ENCODE measurements at regions not wholly inside any gene's neighbourhood (a gene's known extent, or its start where the extent isn't known, plus 50 kb on each side); places are given as distances from the start of the nearest gene placed in this dataset.
A peak's percentile ranks its signal among the peaks of the same experiment; 100 is the strongest.
"Not testable (repeated sequence)": the region's sequence is repeated elsewhere in the genome, so short reads cannot be mapped to it uniquely, and the experiment has no call there.

DNA sequence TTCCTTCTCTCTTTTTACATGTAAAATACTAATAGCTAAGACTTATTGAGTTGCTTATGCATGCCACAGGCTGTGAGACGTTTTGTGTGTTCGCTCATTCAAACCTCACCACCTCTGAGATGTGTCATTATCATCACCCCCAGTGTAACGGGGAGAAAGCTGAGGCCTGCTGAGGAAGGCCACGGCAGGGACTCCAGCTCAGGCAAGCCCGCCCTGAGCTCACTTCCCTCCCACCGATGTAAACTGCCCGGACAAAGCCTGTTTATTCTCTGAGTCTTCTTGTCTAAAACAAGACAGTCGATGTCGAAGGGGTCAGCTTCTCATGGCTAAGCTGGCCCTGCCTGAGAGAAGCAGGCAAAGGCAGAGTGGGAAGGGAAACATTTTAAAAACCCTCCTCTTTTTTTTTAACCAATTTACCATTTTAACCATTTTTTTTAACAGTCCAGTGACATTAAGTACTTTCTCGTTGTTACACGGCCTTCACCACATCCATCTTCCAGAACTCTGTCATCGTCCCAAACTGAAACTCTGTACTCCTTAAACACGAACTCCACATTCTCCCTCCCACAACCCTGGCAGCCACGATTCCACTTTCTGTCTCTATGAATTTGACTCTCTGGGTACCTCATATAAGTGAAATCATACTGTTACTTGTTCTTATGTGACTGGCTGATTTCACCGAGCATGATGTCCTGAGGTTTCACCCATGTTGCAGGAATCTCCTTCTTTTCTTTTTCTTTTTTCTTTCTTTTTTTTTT, 204.8 kb upstream of the GALNT2 start:
- no peak for DNase-seq

DNA sequence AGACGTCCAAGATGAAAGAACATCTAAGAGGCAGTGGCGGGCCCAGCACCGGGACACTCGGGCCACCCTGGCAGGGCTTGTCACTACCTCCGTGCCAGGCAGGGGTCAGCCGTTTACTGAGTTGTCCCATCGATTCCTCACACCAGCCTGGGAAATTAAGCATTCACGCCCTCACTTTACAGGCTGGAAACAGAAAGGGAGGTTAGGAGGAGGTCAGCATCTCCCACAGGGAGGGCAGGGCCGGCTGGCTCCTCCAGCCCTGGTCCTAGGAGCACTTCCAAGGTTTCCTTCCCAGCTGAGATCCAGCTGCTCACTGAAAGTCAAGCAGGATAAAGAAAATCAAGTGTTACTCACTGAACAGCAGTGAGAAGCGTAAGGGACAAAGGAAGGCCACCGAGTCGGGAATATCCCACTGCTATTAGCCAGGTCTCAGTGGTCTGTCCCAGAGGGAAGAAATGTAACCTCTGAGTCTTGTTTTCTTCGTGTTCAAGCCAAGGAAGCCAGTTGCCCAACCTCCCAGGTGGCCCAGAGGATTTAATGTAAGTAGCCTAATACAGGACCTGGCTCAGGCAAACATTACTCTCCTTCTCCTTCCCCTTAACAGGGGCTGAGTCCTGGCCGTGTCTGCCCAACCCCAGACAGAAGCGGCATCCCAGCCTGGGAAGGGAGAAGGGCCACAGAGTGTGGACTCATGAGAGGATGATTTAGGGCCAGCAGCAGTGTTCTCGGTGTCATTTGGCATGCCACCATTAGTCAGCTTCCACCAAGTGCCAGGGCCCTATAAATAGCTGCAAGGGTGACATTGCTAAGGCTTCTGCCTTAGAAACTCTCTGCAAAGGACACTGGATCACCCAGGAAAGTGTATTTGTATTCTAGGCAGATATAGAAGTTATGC, 203.1 kb upstream of the GALNT2 start:
- DNase-seq: no peak

DNA sequence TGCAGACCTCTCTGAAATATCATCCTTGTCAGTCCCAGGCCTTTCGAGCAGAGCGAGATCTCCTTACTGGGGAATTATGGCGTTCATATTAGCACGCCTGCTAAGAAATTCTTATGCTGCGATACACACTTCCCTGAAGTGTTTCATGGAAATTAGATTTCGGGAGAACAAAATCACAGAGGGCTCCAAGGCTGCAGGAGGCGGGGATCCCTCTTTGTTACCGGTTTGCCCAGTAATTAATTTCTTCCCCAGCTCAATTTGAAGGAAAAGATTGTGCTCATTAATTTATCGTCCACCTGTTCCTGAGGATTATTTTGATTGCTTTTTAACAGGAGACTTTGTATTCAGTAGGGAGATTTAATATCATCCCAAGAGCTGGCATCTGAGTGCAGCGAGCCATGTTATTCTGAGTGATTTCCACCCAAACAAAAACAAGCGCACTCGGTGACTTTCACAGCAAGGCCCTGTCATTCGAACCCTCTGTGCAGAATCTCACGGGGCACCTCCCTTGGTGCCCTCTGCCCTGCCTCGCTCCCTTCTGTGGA, 202.3 kb upstream of the GALNT2 start:
- DNase-seq: no peak

DNA sequence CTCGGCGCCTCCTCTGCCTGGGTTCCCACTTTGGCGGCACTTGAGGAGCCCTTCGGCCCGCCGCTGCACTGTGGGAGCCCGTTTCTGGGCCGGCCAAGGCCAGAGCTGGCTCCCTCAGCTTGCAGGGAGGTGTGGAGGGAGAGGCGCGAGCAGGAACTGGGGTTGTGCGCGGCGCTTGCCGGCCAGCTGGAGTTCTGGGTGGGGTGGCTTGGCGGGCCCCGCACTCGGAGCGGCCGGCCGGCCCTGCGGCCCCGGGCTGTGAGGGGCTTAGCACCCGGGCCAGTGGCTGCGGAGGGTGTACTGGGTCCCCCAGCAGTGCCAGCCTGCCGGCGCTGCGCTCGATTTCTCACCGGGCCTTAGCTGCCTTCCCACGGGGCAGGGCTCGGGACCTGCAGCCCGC, 201.7 kb upstream of the GALNT2 start:
- not testable (repeated sequence) for DNase-seq

DNA sequence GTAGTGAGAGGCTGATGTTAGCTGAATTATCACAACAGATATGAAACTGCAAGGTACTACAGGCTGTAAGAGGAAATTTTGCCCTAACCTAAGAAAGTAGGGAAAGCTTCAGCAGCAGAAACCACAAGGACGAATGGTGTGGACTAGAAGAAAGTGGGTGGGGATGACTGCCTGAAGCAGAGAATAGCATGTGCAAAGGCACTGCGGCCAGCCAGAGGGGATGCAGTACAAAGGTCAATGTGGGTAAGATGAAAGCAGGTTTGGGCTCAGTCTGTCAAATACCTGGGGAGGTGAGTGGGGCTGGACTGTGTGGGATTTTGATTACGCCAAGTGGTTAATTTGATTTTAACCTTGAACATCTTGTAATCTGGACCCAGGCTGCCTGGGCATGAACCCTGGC, 199.3 kb upstream of the GALNT2 start:
- DNase-seq: no peak

DNA sequence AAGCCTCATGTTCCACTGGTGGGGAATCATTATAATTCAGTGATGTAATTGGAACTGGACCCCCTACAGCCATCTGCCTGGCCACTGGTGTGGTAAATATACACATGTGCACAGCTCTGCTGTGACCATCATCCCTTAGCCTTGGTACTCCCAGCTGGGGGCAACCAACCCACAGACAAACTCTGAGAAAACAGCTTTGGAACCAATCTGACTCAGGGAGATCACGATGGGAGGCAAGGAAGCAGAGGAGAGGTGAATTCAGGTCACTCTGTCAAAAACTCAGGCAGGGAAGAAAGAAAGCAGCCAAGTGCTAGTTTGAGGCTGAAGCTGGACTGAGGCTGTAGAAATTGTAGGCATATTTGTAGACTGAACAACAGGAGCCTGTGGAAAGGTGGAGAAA, 197.8 kb upstream of the GALNT2 start:
- DNase-seq: no peak

DNA sequence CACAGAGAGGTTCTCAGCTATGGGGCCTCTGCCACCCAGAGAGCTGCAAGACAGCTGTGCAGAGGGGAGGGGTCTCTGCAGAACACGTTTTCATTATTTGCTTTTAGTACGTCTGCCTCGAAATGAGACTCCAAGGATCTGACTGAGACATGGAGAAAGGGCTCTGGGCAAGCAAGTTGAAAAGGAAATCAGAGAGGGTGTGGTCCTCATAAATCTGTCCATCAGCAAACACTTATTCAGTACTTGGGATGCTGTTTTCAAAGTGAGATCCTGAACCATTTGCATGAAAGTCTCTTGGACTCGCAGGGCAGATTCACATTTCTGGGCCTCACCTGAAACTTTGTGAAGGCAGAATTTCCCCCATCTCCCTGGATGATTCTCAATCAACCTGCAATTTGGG, 197.4 kb upstream of the GALNT2 start:
- no peak for DNase-seq

DNA sequence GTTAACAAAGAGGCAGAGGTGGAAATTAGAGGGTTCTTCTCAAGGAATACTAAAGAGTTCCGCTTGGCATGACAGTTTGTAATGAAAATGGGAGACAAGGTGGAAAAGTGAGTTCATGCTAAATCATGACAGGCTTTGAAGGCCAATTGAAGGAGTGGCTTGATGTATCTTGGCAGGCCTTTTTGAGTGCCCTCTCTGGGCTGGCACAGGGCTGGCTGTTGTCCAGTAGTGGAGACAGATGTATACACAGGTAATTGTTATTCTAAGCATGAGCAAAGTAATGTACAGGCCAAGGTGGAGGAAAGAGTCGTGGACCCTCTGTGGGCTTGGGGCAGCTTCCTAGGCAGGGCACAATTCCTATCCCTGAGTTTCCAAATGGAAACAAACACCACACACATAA, 196.7 kb upstream of the GALNT2 start:
- DNase-seq: no peak

DNA sequence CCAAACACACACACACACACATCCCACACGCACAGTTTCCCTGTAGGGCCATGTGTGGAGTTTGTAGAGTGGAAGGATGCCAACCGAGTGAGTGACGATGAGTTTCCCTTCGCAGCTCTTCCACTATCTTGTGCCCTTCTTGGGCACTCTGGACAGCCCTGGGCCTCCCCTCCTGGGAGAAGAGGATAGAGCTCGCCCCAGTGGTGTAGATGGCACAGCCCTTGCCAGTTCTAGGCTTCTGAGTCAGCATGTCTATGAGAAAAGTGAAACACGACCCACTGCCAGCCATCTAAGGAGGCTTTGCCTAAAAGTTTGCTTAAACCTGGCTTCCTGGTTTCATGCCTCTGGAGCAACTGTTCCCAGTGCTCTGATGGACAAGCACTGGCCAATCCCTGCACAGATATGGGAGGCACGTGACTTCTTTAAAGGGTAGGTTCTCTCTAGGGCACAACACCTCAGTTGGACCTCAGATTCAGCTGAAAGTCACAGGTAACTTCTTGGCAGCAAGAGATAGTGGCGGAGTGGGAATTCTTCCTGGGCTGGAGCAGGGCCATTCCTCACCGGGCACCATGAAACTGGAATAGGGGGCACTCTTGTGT, 195.9 kb upstream of the GALNT2 start:
- DNase-seq: no peak

DNA sequence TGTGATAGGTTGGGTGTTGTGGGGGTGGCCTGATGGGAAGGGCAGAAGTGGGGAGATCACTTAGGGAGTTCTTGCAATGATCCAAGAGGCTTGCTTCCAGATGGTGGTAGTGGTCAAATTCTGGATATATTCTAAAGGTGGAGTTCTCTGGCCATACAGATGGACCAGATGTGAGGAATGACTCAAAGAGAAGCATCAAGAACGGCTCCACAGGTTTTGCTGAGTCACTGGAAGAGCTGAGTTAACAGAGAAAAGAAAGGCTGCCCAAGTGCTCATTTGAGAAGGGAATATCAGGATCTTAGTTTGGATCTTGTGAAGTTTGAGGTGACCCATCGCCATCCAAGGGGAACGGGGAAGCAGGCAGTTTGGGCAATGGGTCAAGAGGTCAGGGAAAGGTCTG, 192.9 kb upstream of the GALNT2 start:
- DNase-seq: no peak

DNA sequence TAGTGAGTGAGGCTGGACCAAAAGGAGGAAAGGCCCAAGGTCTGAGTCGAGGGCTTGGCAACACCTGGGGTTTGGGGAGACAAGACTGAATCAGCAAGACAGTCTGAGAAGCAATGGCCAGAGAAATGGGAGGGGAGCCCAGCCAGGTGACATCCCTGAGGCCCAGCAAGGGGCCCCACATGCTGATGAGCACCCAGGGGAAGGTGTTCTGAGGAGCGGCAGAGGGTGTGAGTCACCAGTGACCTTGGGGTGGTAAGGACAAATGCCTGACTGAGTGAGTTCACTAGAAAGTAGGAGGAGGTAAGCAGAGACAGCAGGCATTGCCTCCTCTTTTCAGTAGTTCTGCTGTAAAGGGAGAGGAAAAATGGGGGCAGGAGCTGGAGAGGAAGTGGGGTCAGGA, 192.4 kb upstream of the GALNT2 start:
- DNase-seq: peak; percentile 22

DNA sequence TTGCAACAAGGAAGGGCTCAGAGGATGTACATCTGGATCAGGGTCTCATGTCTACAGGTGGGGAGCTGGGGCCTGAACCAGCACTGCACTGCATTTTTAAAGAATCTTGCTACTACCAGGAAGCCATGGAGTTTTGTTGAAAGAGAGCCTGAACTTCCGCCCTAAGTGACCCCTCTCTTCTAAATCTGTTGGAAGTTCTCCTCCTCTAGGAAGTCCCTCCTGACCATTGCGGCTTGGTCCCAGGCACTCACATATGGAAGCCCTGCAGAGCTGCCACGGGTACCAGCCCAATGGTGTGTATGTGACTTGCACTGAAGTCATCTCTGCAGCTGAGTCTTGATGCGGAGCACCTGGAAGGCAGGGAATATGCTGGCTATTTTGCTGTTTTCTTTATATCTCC, 192.0 kb upstream of the GALNT2 start:
- no peak for DNase-seq

DNA sequence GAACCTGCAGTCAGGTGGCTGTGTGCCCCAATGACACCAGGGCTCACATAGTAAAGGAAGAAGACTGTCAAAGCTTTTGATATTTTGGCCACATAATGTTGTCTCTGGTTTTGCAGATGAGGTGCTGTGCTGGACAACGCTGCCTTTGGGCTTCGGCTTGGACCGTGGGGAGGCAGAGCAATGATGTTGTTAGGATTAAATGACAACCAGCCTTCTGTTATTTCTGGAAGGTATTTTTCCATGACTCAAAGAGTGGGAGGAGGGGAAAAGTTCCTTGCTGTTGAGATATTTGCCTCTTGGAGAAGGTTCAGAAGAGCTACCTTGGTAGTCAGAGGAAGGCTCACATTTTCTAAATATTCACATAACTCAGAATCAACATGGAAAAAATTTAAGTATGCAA, 187.3 kb upstream of the GALNT2 start:
- DNase-seq: no peak

DNA sequence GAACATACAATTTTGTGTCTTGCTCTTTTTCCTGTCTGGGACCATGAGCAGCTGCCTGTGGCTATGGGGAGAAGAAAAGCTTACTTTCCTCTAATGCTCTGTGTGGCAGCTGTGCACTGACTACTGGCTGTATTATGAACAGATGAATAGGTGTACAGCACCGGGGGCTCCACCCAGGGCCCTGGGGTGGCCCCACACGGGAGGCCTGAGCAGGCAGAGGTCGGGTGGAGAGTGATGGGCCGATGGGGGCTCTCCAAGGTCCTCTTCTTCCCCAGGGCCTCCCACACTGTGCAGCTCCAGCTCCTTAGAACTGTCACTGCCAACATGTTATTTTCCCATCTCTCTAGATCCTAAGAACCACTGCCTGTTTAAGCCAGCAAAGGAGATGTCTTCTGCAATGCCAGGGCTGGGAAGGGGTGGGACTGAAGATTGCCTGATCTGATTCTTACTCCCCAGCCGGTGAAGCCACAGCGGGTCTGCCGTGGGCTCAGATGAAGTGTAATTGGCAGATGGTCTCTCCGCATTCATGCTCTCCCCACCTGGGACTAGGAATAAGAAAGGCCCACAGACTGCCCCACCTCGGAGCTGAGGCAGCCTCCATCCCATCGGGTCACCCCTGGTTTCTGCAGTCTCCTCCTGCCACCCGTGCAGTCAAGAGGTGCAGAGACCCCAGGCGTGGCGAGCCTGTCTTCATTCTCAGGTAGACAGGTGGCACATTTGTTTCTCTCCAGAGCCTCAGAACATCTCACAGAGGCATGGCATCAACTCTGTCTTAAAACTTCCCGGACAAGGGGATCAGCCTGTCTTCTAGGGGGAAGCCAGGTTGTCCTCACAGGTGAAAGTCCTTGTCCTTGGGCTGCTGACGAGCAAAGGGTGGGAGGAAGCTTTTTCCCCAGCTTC, 186.5 kb upstream of the GALNT2 start:
- DNase-seq: no peak

DNA sequence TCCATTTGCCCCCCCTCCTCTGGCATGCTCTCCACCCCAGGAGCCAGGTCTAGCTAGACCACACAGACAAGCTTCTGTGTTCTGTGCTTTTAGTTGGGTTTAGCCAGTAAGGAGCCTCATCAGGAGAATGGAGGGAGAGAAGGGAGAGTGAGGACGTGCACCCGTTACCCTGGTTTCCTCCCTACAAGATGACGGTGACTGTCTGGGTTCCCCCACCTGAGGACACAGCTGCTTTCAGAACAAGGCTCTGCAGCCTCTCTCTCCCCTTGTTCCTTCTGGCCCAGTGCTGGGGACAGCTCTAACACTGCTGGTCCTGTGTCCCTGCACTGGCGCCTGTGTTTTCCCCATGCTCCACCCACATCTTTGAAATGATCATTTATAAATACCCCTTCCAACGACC, 184.4 kb upstream of the GALNT2 start:
- DNase-seq: no peak

DNA sequence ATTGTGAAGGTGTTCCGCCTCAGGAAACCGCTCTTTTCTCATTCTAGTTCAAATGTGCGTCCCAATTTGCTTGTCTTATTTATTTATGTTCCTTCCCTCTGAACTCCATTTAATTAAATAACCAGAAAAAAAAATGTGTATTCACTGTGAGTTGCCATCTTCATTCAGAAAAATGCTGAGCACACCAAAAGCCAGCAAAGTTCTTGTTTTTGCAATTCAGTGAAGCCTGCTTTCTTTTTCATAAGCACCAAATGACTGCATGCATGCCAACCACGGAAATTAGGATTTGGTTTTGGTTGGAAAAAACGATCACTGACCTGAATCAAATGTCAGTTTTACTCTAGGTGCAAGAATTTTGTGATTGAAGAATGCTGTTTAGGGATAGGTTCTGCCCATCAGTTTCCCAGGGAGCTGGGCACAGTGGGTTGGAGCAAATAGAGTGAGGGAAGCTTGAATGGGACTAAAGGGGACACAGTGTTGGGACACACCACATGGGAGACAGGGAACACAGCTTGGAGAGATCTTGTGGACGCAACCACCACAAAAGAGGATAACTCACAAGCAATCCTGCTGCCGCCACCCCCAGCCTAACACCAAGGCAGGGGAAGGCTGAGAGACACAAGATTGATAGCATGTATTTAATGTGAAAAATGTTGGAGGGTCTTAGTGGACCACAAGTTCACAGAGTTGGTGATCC, 183.4 kb upstream of the GALNT2 start:
- DNase-seq: peak; percentile 6

DNA sequence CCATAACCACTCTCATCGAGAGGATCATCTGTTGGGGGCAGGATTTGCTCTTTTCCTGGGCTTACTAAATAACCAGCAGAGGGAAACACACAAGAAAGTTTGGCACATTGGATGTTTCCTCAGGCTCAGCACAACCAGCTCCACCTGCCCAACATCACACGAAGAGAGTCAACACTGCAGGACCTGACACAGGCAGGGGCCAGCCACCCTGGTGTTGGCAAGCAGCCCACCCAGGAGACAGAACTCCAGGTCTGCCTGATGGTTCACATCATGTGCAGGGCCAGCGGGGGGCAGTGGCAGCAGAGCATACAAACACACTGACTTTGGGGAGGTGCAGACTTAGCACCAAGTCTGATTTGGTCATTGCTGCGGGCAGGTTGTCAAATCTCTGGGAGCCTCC, 182.3 kb upstream of the GALNT2 start:
- no peak for DNase-seq

DNA sequence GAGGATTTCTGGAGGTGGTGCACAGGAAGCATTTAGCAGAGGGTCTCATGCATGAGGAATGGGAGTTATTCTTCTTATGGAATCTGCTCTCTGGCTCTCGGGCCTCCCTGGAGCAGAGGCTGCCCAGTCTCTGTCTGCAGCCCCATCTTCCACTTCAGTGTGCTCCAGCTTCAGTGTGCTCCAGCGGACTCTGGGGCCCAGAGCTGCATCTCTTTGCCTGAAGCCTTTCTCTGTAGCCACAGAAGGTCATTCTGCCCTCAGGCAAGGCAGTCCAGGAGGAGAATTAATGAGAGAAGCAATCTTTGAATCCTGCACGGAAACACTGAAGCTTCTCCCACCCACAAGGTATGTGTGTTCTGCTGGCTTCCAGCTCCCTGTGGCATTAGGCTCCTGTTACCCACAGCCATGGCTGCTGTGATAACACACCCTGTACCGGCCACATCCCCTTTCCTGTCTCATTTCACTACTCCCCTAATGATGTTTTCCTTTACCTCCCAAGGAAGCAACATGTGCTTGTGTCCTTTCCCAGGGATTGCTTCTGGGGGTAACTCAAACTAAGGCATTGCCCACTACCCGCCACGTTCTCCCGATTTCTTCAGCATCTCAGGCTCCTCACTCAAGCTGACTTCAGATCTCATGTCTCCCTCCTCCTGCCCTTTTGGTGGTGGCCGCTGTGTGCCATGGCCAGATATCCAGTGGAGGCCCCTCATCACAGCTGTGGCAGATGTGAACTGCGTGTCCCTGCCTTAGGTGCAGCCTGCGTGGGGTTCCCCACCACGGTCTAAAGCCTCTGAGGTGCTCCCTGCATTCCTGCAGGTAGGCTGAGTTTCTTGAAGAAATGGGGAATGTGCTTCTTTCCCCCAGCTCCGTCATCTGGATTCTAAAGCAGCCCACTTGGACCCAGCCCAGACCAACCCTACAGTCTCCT, 181.2 kb upstream of the GALNT2 start:
- DNase-seq: no peak

DNA sequence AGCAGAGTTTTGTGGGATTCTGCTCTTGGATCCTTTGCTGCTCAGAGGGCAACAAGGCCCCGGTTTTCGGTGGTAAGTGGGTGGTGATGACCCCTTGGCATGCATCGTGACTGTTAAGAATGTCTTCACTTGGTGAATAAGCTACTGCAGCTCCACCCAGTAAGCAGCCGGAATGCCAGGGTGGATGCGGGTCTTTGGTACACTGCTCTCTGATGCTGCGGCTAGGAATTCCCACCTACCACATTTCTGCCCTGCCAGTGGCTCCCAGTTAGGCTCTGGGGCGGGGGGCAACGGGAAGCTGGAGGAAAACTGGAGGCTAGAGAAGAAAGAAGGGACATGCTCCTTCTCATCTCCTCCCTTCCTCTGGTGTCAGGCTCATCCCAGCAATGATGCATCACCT, 180.4 kb upstream of the GALNT2 start:
- DNase-seq: no peak

DNA sequence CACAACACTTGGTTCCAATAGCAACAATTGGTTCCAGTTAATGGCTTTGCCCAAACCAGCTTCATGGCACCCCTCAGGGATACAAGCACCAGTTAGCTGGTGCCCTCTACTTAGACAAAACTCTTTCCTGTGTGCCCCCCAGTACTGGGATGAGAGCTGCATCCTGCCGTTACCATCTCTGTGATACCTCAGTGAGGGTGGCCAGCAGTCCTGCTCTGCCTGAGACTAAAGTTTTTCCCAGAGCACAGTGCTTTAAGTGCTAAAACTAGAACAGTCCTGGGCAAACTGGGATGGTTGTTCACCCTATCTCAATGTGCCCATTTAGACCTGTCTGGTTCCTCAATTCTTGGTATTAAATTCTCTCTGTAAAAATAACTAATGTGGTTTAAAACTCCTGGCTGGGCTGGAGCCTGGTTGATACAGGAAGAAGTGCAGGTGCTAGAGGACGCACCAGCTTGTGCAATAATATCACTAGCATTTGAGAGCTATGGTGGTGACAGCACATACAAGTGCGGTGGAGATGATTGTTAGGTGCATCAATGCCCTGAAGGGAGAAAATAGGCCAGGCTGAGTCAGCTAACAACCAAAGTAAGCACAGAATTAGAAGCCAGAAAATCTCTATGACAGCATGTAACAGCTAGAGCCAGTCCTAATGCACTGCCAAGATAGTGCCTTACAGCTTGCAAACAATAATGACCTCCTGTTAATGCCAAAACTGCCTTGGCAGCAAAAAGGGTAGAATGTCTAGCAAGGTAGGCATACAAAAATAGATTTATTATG, 179.8 kb upstream of the GALNT2 start:
- no peak for DNase-seq

Data from activated CD4-positive, alpha-beta T cell treated with anti-CD3 and anti-CD28 coated beads for 48 hours (primary cell).